Left forelimb (tissue), 1 donor: ENCODE measurements at regions not wholly inside any gene's neighbourhood (a gene's known extent, or its start where the extent isn't known, plus 50 kb on each side); places are given as distances from the start of the nearest gene placed in this dataset.

Experiments
- DNase-seq: peaks from one replicate; pipeline ENCODE4 v3.0.0-alpha.2; 2018; ENCODE audit warnings: low spot score

- no peak for DNase-seq
Measured at GRCh38 chr7:130966246-130967009, 232.4 kb upstream of the KLF14 start.

- no peak for DNase-seq
Measured at GRCh38 chr7:130970196-130970595, 236.2 kb upstream of the KLF14 start.

GRCh38 chr7:130970696-130971095 is 236.7 kb upstream of the KLF14 start:
- no peak for DNase-seq

GRCh38 chr7:130971297-130971696 is 237.3 kb upstream of the KLF14 start:
- no peak for DNase-seq

GRCh38 chr7:130972201-130972600 is 238.2 kb upstream of the KLF14 start:
- no peak for DNase-seq

- DNase-seq, result no peak
Measured at GRCh38 chr7:130973637-130974036, 239.6 kb upstream of the KLF14 start.

- DNase-seq, result no peak
Measured at GRCh38 chr7:130974169-130974568, 240.2 kb upstream of the KLF14 start.

GRCh38 chr7:130974794-130975193 is 240.8 kb upstream of the KLF14 start:
- no peak for DNase-seq

GRCh38 chr7:130975731-130976130 is 241.7 kb upstream of the KLF14 start:
- no peak for DNase-seq

GRCh38 chr7:130982160-130982638 is 248.2 kb upstream of the KLF14 start:
- DNase-seq, result no peak

GRCh38 chr7:130982651-130983050 is 248.6 kb upstream of the KLF14 start:
- DNase-seq, result no peak

GRCh38 chr7:130985361-130985760 is 251.4 kb upstream of the KLF14 start:
- no peak for DNase-seq

- DNase-seq, result no peak
Measured at GRCh38 chr7:130986261-130986690, 252.3 kb upstream of the KLF14 start.

GRCh38 chr7:130987092-130987491 is 253.1 kb upstream of the KLF14 start:
- no peak for DNase-seq

- DNase-seq, result no peak
Measured at GRCh38 chr7:130988443-130988842, 254.4 kb upstream of the KLF14 start.

GRCh38 chr7:130989101-130989795 is 255.2 kb upstream of the KLF14 start:
- DNase-seq, result no peak

- DNase-seq, result no peak
Measured at GRCh38 chr7:130990178-130990832, 256.3 kb upstream of the KLF14 start.

- no peak for DNase-seq
Measured at GRCh38 chr7:130993671-130994365, 259.8 kb upstream of the KLF14 start.

GRCh38 chr7:130994378-130995115 is 260.5 kb upstream of the KLF14 start:
- DNase-seq, result no peak

GRCh38 chr7:130995252-130996081 is 261.5 kb upstream of the KLF14 start:
- no peak for DNase-seq
